NCI-H187 (cell line): ENCODE measurements at regions not wholly inside any gene's neighbourhood (a gene's known extent, or its start where the extent isn't known, plus 50 kb on each side); places are given as distances from the start of the nearest gene placed in this dataset.
"Not testable (repeated sequence)": the region's sequence is repeated elsewhere in the genome, so short reads cannot be mapped to it uniquely, and the experiment has no call there.

ENCODE experiments used
- DNase-seq, 2 experiments: peaks; one replicate each; lab custom pipeline; 2025; lab: John Stamatoyannopoulos, UW

GRCh38 chr4:188738290-188738689, 599.0 kb downstream of the TRIML1 start:
- not testable (repeated sequence) for DNase-seq

- DNase-seq = not testable (repeated sequence)
Observed at GRCh38 chr4:188740172-188740571, 600.9 kb downstream of the TRIML1 start.

DNA sequence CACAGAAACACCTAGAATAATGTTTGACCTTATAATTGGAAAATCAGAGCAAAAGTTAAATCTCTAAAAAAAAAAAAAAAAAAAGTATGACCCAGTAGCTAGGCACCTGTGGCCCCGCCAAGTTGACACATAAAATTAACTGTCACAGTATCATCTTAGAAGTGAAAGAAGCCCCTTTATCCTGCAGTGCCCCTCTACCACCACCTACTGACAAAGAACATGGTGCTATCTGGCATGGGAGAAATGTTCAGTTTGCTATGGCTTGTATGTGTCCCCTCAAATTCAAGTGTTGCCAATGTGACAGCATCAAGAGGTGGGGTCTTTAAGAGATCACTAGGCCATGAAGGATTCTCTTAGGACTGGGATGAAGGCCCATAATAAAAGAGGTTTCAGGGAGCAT, 601.5 kb downstream of the TRIML1 start:
- not testable (repeated sequence) for DNase-seq

- no peak for DNase-seq
Observed at GRCh38 chr4:188754372-188755002, 615.2 kb downstream of the TRIML1 start.

- DNase-seq = no peak
Observed at GRCh38 chr4:188767496-188767895, 628.3 kb downstream of the TRIML1 start.

- no peak for DNase-seq
Observed at GRCh38 chr4:188778905-188779304, 639.7 kb downstream of the TRIML1 start.

DNA sequence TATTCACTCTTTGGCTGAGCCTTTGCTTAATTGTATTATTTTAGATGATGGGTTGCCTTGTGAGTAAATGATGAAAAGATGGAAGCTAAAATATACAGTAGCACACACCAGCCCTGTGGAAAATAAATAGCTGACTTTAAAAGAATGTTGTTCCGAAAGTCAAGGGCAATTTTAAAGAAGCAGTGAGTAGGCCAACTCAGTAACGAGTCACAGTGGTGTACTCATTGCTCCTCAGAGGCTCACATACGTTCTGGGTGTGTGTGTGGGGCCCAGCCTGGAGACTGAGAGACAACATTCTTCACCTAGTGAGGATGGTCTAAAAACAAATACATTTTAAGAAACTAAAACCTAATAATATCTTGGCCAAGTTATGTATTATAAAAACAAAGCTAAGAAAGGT, 640.3 kb downstream of the TRIML1 start:
- no peak for DNase-seq

DNA sequence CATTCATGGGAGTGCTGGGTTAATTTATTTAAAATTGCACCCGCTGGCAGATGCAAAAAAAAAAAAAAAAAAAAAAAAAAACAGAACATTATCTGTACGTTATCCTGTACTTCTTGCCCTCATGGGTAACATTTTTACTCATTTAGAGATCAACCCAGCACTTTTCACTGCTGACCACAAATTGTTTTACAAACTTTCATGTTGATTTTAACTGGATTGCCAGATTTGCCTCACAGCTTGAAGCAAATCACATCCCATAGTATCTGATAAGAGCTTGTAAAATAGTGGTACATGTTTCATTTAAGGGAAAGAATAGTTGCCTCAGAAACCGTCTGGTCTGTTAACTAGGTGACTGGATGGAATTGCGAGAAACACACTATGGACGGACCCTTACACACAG, 640.8 kb downstream of the TRIML1 start:
- DNase-seq = no peak

DNA sequence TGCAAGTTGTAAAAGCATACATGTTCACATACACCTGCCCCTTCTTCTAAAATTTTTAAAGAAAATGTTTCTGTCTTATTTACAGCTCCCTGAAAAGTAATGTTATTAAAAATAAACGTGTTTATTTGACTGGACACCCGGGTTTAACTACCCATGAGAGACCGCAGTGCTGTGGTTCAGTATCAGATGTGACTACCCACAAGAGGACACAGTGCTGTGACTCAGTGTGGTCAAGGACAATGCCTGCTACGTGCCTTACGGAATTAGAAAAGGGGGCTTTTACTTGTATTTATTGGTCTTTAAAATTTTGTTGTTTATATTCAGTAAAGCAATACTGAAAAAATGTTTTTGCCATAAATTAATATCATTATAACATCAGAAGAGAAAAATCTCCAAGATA, 641.4 kb downstream of the TRIML1 start:
- DNase-seq = no peak

GRCh38 chr4:188781655-188782054, 642.4 kb downstream of the TRIML1 start:
- DNase-seq = no peak

DNA sequence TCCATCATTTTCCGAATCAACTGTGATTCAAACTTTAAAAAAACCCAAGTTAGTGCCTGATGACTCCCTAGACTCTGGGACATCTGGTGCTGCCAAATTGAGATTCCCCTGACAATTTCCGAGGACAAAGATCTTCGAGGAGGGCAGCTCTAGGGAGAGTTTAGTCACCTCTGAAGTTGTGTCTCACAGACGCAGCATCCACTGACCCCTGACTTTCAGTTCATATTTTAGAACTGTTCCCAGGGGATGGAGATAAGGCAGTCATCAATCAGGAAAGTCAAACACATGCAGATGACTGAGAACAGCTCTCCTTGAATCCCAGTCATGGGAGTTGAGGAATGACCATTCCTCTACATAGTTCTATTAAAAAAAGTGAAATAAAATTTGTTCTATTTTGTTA, 643.9 kb downstream of the TRIML1 start:
- DNase-seq = no peak

DNA sequence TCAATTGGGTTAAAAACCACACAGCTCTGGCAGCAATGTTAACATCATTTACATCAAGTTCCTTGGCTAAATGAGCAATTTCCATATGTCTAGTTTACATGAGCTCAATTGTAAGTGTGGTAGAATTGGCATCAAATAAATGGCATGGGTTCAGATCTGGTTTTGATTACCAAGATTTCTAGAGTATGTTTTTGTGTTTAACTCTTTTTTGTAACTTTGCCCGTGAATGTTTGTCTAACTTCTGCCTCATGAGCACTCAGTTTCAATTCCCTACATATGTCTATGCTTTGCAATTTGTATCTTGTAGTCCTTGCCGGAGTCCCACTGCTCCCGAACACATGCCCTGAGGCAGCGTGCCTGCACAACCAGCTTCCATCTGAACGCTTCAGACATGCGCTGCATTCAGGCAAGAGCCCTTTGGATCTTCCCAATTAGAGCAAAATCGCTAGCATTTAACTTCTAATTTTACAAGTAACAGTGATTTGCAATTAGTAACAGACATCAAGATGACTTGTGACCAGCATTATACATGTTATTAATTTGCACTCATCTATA, 644.4 kb downstream of the TRIML1 start:
- DNase-seq = no peak

DNA sequence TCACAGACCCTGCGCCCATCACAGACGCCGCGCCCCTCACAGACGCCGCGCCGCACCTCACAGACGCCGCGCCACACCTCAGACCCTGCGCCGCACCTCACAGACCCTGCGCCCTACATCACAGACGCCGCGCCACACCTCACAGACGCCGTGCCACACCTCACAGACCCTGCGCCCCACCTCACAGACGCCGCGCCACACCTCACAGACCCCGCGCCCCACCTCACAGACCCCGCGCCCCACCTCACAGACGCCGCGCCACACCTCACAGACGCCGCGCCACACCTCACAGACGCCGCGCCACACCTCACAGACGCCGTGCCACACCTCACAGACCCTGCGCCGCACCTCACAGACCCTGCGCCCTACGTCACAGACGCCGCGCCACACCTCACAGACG, 657.4 kb downstream of the TRIML1 start:
- DNase-seq = not testable (repeated sequence)

DNA sequence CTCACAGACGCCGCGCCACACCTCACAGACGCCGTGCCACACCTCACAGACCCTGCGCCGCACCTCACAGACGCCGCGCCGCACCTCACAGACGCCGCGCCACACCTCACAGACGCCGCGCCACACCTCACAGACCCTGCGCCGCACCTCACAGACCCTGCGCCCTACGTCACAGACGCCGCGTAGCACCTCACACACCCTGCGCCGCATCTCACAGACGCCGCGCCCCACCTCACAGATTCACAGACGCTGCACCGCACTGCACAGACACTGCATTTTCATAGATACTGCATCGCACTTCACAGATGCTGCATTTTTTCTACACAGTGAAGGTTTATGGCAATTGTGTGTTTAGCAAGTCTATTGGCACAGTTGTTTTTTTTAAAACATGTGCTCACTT, 657.8 kb downstream of the TRIML1 start:
- not testable (repeated sequence) for DNase-seq

- DNase-seq = no peak
Observed at GRCh38 chr4:188804861-188805260, 665.6 kb downstream of the TRIML1 start.

DNA sequence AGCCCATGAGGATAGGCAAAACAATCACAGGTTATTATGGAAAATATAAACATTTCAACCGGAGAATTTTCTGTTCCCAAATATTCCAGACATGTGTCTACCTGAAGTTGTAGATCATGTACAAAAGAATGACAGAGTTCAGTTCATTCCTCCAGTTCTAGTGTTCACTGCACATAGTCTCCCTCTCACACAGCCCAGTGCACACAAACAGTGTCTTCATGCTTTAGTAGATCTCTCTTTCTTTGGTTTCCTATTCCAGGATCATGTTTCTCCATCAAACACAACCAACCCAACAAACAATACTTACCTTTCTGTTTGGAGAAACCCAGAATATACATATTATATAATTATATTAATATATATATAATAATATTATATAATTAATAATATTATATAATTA, 671.9 kb downstream of the TRIML1 start:
- DNase-seq = no peak

- no peak for DNase-seq
Observed at GRCh38 chr4:188812644-188813043, 673.4 kb downstream of the TRIML1 start.

DNA sequence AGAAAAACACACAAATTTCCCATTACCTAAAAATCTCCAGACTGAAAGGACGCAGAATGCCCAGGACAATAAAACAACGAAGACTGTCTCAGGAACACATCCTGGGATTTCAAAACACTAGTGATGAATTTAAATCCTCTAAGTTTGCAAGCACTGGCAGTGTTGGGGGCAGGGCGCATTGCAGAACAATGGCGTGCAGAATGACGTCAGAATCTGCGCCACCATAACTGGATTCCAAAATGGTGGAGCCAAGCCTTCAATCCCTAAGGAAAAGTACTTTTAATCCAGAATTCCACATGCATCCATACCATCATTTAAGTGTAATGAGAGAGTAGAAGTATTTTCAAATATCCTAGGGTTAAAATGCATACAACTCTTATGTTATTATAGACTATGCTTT, 679.1 kb downstream of the TRIML1 start:
- no peak for DNase-seq

DNA sequence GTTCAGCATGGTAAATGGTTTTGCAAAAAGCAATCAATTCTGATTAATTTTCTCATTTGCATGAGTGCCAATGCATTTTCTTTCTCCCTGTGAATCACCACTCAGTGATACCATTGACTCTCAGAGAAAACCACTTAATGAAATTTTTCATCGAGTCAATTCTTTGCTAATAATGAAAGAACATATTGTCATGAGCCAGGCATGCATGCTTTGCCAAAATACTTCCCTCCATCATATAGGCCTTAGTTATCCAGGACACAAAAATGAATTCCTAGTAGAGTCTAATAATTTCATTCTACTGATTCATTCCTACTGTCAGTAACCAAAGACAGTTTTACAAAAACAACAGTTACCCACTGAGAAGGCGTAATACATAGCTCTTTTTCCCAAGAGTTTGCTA, 680.0 kb downstream of the TRIML1 start:
- DNase-seq = no peak

DNA sequence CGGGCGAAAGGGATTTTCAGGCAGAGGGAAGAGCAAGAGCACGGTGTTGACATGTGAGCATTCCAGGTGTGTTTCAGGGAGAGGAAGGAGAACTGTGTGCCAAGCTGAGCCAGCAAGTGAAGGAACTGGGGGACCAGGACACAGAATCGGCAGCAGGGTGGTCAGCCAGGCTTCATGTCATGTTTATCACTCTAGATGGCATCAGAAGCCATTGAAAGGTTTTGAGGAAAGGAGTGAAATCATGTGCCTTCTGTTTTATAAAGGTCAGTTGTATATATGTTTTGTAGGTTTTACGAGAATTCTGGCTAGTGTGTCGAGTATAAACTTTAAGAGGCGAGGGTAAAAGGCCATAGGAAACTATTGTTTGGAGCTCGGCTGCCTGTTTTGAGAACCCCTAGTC, 682.3 kb downstream of the TRIML1 start:
- DNase-seq = no peak

DNA sequence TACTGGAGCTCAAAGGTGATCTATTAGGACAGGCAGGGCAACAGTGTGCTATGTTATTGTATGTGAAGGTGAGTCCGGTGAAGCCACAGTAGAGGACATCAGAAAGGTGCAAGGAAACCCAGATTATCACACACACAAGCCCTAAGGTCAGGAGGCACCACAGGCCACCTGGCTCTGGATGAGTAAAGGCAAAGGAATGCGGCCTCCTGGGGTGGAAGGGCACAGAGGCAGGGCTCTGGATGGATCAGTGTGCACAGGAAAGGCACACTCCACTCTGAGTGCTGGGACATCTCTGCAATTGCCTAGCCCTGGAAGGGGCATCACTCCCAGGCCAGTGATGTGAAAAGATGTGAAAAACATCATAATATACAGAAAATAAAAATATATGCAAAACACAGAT, 683.5 kb downstream of the TRIML1 start:
- DNase-seq = no peak

- no peak for DNase-seq
Observed at GRCh38 chr4:188824553-188824952, 685.3 kb downstream of the TRIML1 start.

- no peak for DNase-seq
Observed at GRCh38 chr4:188826393-188826792, 687.2 kb downstream of the TRIML1 start.

GRCh38 chr4:188839704-188840103, 700.5 kb downstream of the TRIML1 start:
- DNase-seq = no peak
